AG10803 (cell line): ENCODE measurements at regions not wholly inside any gene's neighbourhood (a gene's known extent, or its start where the extent isn't known, plus 50 kb on each side); places are given as distances from the start of the nearest gene placed in this dataset.

Experiments used
- DNase-seq: peaks from one replicate; pipeline ENCODE4 v3.0.0; 2010; ENCODE audit warnings: low read depth
- H3K4me3 ChIP-seq: 2 replicates; pipeline ENCODE4 v1.5.1; 2011; ENCODE audit warnings: mild to moderate bottlenecking, low read length, control low read depth
- CTCF ChIP-seq: conservative IDR thresholded peaks from 2 replicates; pipeline ENCODE4 v1.5.1; 2011; ENCODE audit warnings: mild to moderate bottlenecking, low read length, control low read depth, inconsistent platforms

- H3K4me3 ChIP-seq, result no peak overlapping the region
- no peak for DNase-seq
- no peak; the same call in 1 of the 2 replicates for TF ChIP-seq CTCF
Measured at GRCh38 chr12:92502417-92503028, 200.3 kb upstream of the PLEKHG7 start.

GRCh38 chr12:92496790-92497189, 206.0 kb upstream of the PLEKHG7 start:
- no peak overlapping the region for H3K4me3 ChIP-seq
- DNase-seq, result no peak
- no peak for TF ChIP-seq CTCF

- no peak for DNase-seq
- H3K4me3 ChIP-seq, result no peak overlapping the region
- TF ChIP-seq CTCF, result no peak
Measured at GRCh38 chr12:92495108-92495507, 207.7 kb upstream of the PLEKHG7 start.

- no peak for TF ChIP-seq CTCF
- DNase-seq, result peak; percentile 3
- H3K4me3 ChIP-seq, result no peak overlapping the region
Measured at GRCh38 chr12:92493816-92494215, 209.0 kb upstream of the PLEKHG7 start.

GRCh38 chr12:92492995-92493394, 209.8 kb upstream of the PLEKHG7 start:
- DNase-seq, result no peak
- H3K4me3 ChIP-seq, result no peak overlapping the region
- TF ChIP-seq CTCF, result no peak

- TF ChIP-seq CTCF, result no peak
- DNase-seq, result no peak
- H3K4me3 ChIP-seq, result no peak overlapping the region
Measured at GRCh38 chr12:92492291-92492690, 210.5 kb upstream of the PLEKHG7 start.

- H3K4me3 ChIP-seq, result no peak overlapping the region
- no peak for TF ChIP-seq CTCF
- DNase-seq, result no peak
Measured at GRCh38 chr12:92489781-92490180, 213.0 kb upstream of the PLEKHG7 start.
